ENCODE measurements at regions not wholly inside any gene's neighbourhood (a gene's known extent, or its start where the extent isn't known, plus 50 kb on each side); places are given as distances from the start of the nearest gene placed in this dataset.

DNA sequence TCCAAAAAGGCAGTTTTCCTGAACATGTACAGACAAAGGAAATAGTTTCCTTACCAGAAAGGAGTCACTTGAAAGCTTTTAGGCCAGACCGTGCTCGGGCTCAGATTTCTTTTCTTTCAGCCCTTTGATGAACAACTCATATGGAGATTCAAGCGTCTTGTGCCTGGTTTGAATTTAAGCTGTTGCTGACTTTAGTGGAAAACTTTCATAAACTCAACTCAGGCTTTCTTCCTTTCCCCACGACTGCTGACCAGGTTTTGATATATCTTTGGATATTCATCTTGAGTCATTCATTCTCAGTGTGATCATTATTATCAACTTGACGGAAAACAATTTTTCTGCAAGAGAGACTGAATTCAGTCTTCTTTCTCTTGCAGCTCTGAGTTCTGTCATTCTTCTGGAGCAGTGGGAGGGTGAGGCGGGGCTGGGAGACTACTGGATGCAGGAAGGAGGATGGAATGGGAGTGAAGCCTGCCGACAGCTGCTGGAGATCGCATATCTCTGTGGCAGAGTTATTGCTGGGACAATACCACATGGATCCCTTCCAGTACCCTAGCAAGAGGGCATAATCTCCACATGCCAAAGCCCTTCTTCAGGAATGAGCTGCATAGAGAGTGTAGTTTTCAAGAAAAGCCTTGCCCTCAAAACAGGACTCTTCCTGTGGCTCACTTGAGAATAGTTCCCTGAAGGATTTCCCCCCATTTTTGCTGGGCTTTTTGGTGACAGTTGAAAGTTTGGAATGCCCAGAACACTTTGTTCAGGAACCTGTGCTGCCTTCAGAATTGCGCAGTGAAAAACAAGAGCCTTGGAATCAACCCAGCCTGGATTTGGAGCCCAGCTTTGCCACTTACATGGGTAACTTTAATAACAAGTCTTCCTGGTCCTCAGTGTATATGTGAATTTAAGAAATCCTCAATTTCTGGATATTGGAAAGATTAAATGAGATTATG lies 364.4 kb downstream of the ZNF521 start:
- TF ChIP-seq, protein P1, sequence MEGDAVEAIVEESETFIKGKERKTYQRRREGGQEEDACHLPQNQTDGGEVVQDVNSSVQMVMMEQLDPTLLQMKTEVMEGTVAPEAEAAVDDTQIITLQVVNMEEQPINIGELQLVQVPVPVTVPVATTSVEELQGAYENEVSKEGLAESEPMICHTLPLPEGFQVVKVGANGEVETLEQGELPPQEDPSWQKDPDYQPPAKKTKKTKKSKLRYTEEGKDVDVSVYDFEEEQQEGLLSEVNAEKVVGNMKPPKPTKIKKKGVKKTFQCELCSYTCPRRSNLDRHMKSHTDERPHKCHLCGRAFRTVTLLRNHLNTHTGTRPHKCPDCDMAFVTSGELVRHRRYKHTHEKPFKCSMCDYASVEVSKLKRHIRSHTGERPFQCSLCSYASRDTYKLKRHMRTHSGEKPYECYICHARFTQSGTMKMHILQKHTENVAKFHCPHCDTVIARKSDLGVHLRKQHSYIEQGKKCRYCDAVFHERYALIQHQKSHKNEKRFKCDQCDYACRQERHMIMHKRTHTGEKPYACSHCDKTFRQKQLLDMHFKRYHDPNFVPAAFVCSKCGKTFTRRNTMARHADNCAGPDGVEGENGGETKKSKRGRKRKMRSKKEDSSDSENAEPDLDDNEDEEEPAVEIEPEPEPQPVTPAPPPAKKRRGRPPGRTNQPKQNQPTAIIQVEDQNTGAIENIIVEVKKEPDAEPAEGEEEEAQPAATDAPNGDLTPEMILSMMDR (IDR thresholded peaks at IDR 0.05; ENCODE audit: low read depth, low read length, missing input control), result no peak
- TF ChIP-seq ATF3 (IDR thresholded peaks at IDR 0.05) (no peak), GABPA (IDR thresholded peaks at IDR 0.05 in 1 of 2, conservative IDR thresholded peaks at IDR 0.05 in 1 of 2) (no peak), MAX (IDR thresholded peaks at IDR 0.05) (no peak), EGR1 (IDR thresholded peaks at IDR 0.05; ENCODE audit: low read depth in 2 of 2) (no peak), TAF1 (conservative IDR thresholded peaks at IDR 0.05) (no peak), YY1 (IDR thresholded peaks at IDR 0.05) (no peak), RAD21 (IDR thresholded peaks at IDR 0.05) (no peak)

Data from liver (tissue), 3 donors.